Stimulated activated CD4-positive, alpha-beta T cell treated with anti-CD3 and anti-CD28 coated beads, TNF-alpha, amount 100 ng/mL, for 4 hours (primary cell): ENCODE measurements at regions not wholly inside any gene's neighbourhood (a gene's known extent, or its start where the extent isn't known, plus 50 kb on each side); places are given as distances from the start of the nearest gene placed in this dataset.
"Not testable (repeated sequence)": the region's sequence is repeated elsewhere in the genome, so short reads cannot be mapped to it uniquely, and the experiment has no call there.

Experiments used
- DNase-seq, 3 experiments: peaks; one replicate each; pipeline ENCODE4 v3.0.0-alpha.2; 2020; ENCODE audit warnings: low read depth in 3 of 3

- no peak for DNase-seq
These were observed 57.4 kb upstream of the PRSS3 start for GRCh38 chr9:33737811-33738606.

GRCh38 chr9:33739398-33739797, 56.0 kb upstream of the PRSS3 start:
- DNase-seq, result no peak

GRCh38 chr9:33740075-33740474, 55.3 kb upstream of the PRSS3 start:
- no peak for DNase-seq

- DNase-seq, result not testable (repeated sequence)
These were observed 54.4 kb upstream of the PRSS3 start for GRCh38 chr9:33740958-33741357.

- no peak for DNase-seq
These were observed 53.3 kb upstream of the PRSS3 start for GRCh38 chr9:33742051-33742450.

GRCh38 chr9:33742519-33742918, 52.8 kb upstream of the PRSS3 start:
- no peak for DNase-seq
